Suprapubic skin (tissue), 4 donors: ENCODE measurements at regions not wholly inside any gene's neighbourhood (a gene's known extent, or its start where the extent isn't known, plus 50 kb on each side); places are given as distances from the start of the nearest gene placed in this dataset.
"Not testable (repeated sequence)": the region's sequence is repeated elsewhere in the genome, so short reads cannot be mapped to it uniquely, and the experiment has no call there.

Experiments used
- DNase-seq, 2 donors: peaks; one replicate each; pipeline ENCODE4 v3.0.0-alpha.2; 2019; ENCODE audit warnings: low spot score in 2 of 2
- H3K27ac ChIP-seq: fragments of 200-600 bp; sonication (generic); one replicate; pipeline ENCODE4 v1.5.1; 2019
- H3K27me3 ChIP-seq: fragments of 200-600 bp; sonication (generic); one replicate; pipeline ENCODE4 v1.5.1; 2019
- H3K36me3 ChIP-seq: fragments of 200-600 bp; sonication (generic); one replicate; pipeline ENCODE4 v1.5.1; 2019
- H3K4me1 ChIP-seq: fragments of 200-600 bp; sonication (generic); one replicate; pipeline ENCODE4 v1.5.1; 2019
- H3K4me3 ChIP-seq: fragments of 200-600 bp; sonication (generic); one replicate; pipeline ENCODE4 v1.5.1; 2019; ENCODE audit warnings: mild to moderate bottlenecking
- H3K9me3 ChIP-seq: fragments of 200-600 bp; sonication (generic); one replicate; pipeline ENCODE4 v1.5.1; 2019
- CTCF ChIP-seq, 2 donors: fragments of 200-600 bp in 1 of 2; fragments of 450-650 bp in 1 of 2; sonication (generic) in 1 of 2; IDR thresholded peaks; one replicate each; pipeline ENCODE4 v1.5.1; 2016 to 2019; ENCODE audit warnings: antibody characterized with exemption in 2 of 2, mild to moderate bottlenecking in 1 of 2, moderate library complexity in 1 of 2
- EP300 ChIP-seq: sonication (generic); formaldehyde crosslinking; IDR thresholded peaks from one replicate; pipeline ENCODE4 v1.6.1; 2017; ENCODE audit warnings: antibody characterized with exemption
- POLR2A ChIP-seq, 2 donors: fragments of 450-650 bp; IDR thresholded peaks; one replicate each; pipeline ENCODE4 v1.6.1; 2017; ENCODE audit warnings: antibody characterized with exemption in 2 of 2, mild to moderate bottlenecking in 2 of 2, moderate library complexity in 2 of 2
- POLR2AphosphoS5 ChIP-seq, 3 donors: sonication (generic); formaldehyde crosslinking; IDR thresholded peaks; one replicate each; pipeline ENCODE4 v1.6.1; 2017; ENCODE audit warnings: antibody characterized with exemption in 3 of 3
- WGBS: methylation state at CpG from one replicate; pipeline ENCODE4 v1.1.5; 2018; 5-methylcytosine and 5-hydroxymethylcytosine counted together

GRCh38 chr10:107529350-107529749, 364.8 kb upstream of the SORCS1 start:
- H3K27me3 ChIP-seq: no peaks in the 10 kb centered on the region
- H3K36me3 ChIP-seq: no peaks in the 10 kb centered on the region
- no peak overlapping the region for H3K4me3 ChIP-seq
- TF ChIP-seq POLR2A (IDR thresholded peaks at IDR 0.05) (no peak), EP300 (no peak), CTCF (IDR thresholded peaks at IDR 0.05) (no peak), POLR2AphosphoS5 (IDR thresholded peaks at IDR 0.05) (no peak)
- DNase-seq: no peak
- H3K4me1 ChIP-seq: no peaks in the 10 kb centered on the region
- H3K27ac ChIP-seq: no peak overlapping the region
- WGBS: 72% methylated on average over 2 of the region's 2 CpGs
- H3K9me3 ChIP-seq: no peaks in the 10 kb centered on the region

- WGBS: 90% methylated on average over 4 of the region's 4 CpGs
- Histone ChIP-seq H3K4me1 (no peaks in the 10 kb centered on the region), H3K27me3 (no peaks in the 10 kb centered on the region), H3K27ac (no peak overlapping the region), H3K9me3 (no peaks in the 10 kb centered on the region), H3K4me3 (no peak overlapping the region), H3K36me3 (no peaks in the 10 kb centered on the region)
- no peak for DNase-seq
- TF ChIP-seq POLR2A (IDR thresholded peaks at IDR 0.05) (no peak), POLR2AphosphoS5 (IDR thresholded peaks at IDR 0.05) (no peak), CTCF (IDR thresholded peaks at IDR 0.05) (no peak), EP300 (no peak)
These were observed 355.8 kb upstream of the SORCS1 start for GRCh38 chr10:107520348-107520747.

GRCh38 chr10:107517811-107518210, 353.3 kb upstream of the SORCS1 start:
- no peak for DNase-seq
- H3K27me3 ChIP-seq: no peaks in the 10 kb centered on the region
- H3K36me3 ChIP-seq: no peaks in the 10 kb centered on the region
- H3K4me1 ChIP-seq: no peaks in the 10 kb centered on the region
- no peaks in the 10 kb centered on the region for H3K9me3 ChIP-seq
- TF ChIP-seq CTCF (IDR thresholded peaks at IDR 0.05): no peak
- no peak for TF ChIP-seq POLR2AphosphoS5 (IDR thresholded peaks at IDR 0.05)
- TF ChIP-seq POLR2A (IDR thresholded peaks at IDR 0.05): no peak
- TF ChIP-seq EP300: no peak
- H3K27ac ChIP-seq: no peak overlapping the region
- H3K4me3 ChIP-seq: no peak overlapping the region
- WGBS: 74% methylated on average over 4 of the region's 4 CpGs

GRCh38 chr10:107516349-107516748, 351.8 kb upstream of the SORCS1 start:
- no peak overlapping the region for H3K4me3 ChIP-seq
- no peak for DNase-seq
- H3K9me3 ChIP-seq: no peaks in the 10 kb centered on the region
- 80% methylated on average over 4 of the region's 4 CpGs for WGBS
- no peaks in the 10 kb centered on the region for H3K27me3 ChIP-seq
- H3K4me1 ChIP-seq: no peaks in the 10 kb centered on the region
- no peak overlapping the region for H3K27ac ChIP-seq
- no peak for TF ChIP-seq CTCF (IDR thresholded peaks at IDR 0.05)
- no peak for TF ChIP-seq POLR2A (IDR thresholded peaks at IDR 0.05)
- no peak for TF ChIP-seq EP300
- no peak for TF ChIP-seq POLR2AphosphoS5 (IDR thresholded peaks at IDR 0.05)
- no peaks in the 10 kb centered on the region for H3K36me3 ChIP-seq

GRCh38 chr10:107504011-107504410, 339.5 kb upstream of the SORCS1 start:
- WGBS: 15% methylated on average over 1 of the region's 1 CpG
- not testable (repeated sequence) for H3K4me1 ChIP-seq, H3K27ac ChIP-seq, H3K9me3 ChIP-seq, H3K36me3 ChIP-seq, DNase-seq, H3K27me3 ChIP-seq, H3K4me3 ChIP-seq

- no peaks in the 10 kb centered on the region for H3K27me3 ChIP-seq
- no peak overlapping the region for H3K27ac ChIP-seq
- TF ChIP-seq POLR2AphosphoS5 (IDR thresholded peaks at IDR 0.05) (no peak), EP300 (no peak), CTCF (IDR thresholded peaks at IDR 0.05) (no peak), POLR2A (IDR thresholded peaks at IDR 0.05) (no peak)
- no peak overlapping the region for H3K4me3 ChIP-seq
- H3K9me3 ChIP-seq: peaks cover 9% of the 10 kb centered on the region
- no peaks in the 10 kb centered on the region for H3K36me3 ChIP-seq
- DNase-seq: no peak
- H3K4me1 ChIP-seq: no peaks in the 10 kb centered on the region
- WGBS: 77% methylated on average over 1 of the region's 1 CpG
These were observed 337.9 kb upstream of the SORCS1 start for GRCh38 chr10:107502229-107502985.
